Testis (tissue), 2 donors: ENCODE measurements at regions not wholly inside any gene's neighbourhood (a gene's known extent, or its start where the extent isn't known, plus 50 kb on each side); places are given as distances from the start of the nearest gene placed in this dataset.

Experiments used
- DNase-seq: peaks from one replicate; pipeline ENCODE4 v3.0.0-alpha.2; 2019
- H3K27ac ChIP-seq, 2 donors: fragments of 200-600 bp; sonication (generic); one replicate each; pipeline ENCODE4 v1.5.1; 2019
- H3K27me3 ChIP-seq: fragments of 200-600 bp; sonication (generic); one replicate; pipeline ENCODE4 v1.5.1; 2019
- H3K36me3 ChIP-seq: fragments of 200-600 bp; sonication (generic); one replicate; pipeline ENCODE4 v1.5.1; 2017; ENCODE audit warnings: low read depth; ENCODE audit errors: missing control alignments
- H3K4me1 ChIP-seq: fragments of 200-600 bp; sonication (generic); one replicate; pipeline ENCODE4 v1.5.1; 2019
- H3K4me3 ChIP-seq, 2 donors: fragments of 200-600 bp; sonication (generic); one replicate each; pipeline ENCODE4 v1.5.1; 2017 to 2019
- H3K9me3 ChIP-seq: fragments of 200-600 bp; sonication (generic); one replicate; pipeline ENCODE4 v1.5.1; 2017
- POLR2A ChIP-seq: fragments of 450-650 bp; IDR thresholded peaks from one replicate; pipeline ENCODE4 v1.6.1; 2017; ENCODE audit warnings: antibody characterized with exemption, mild to moderate bottlenecking, moderate library complexity
- WGBS, 2 donors: methylation state at CpG; one replicate each; pipeline ENCODE4 v1.1.5; 2018; 5-methylcytosine and 5-hydroxymethylcytosine counted together
- intact Hi-C: fragments of 100-400 bp; cut with DNase I; formaldehyde crosslinking; loops from one replicate; pipeline ENCODE4 v1.15.1; 2023; ENCODE audit warnings: low total_unique reads
- TF ChIP-seq, protein P1 (sequence below), 3 experiments: fragments of 450-650 bp in 2 of 3; fragments of 200-600 bp in 1 of 3; sonication (generic) in 1 of 3; IDR thresholded peaks; one replicate each; pipeline ENCODE4 v1.5.1; 2016 to 2019; ENCODE audit warnings: antibody characterized with exemption in 3 of 3, mild to moderate bottlenecking in 2 of 3, moderate library complexity in 1 of 3

DNA sequence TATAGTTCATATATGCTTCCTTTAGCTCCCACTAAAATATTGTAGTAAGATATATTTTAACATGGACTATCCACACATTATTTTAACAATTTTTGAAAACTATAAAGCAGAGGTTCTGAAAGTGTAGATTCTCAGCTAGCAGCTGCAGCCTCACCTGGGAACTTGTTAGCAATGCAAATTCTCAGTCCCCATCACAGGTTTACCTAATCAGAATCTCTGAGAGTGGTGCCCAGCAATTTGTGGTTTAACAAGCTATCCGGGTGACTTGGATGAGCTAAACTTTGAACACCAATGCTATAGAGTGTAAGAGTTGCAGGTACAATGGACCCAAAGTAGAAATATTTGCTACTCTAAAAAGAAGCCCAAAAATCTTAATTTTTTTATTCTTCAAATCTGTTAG lies 99.8 kb upstream of the MDFIC start:
- no peak overlapping the region for H3K4me3 ChIP-seq
- no peaks in the 10 kb centered on the region for H3K9me3 ChIP-seq
- intact Hi-C loops = no loop called here
- no peak for TF ChIP-seq POLR2A
- TF ChIP-seq, protein P1, sequence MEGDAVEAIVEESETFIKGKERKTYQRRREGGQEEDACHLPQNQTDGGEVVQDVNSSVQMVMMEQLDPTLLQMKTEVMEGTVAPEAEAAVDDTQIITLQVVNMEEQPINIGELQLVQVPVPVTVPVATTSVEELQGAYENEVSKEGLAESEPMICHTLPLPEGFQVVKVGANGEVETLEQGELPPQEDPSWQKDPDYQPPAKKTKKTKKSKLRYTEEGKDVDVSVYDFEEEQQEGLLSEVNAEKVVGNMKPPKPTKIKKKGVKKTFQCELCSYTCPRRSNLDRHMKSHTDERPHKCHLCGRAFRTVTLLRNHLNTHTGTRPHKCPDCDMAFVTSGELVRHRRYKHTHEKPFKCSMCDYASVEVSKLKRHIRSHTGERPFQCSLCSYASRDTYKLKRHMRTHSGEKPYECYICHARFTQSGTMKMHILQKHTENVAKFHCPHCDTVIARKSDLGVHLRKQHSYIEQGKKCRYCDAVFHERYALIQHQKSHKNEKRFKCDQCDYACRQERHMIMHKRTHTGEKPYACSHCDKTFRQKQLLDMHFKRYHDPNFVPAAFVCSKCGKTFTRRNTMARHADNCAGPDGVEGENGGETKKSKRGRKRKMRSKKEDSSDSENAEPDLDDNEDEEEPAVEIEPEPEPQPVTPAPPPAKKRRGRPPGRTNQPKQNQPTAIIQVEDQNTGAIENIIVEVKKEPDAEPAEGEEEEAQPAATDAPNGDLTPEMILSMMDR (IDR thresholded peaks at IDR 0.05) = no peak
- H3K36me3 ChIP-seq = no peaks in the 10 kb centered on the region
- H3K27ac ChIP-seq = no peak overlapping the region
- H3K4me1 ChIP-seq = no peaks in the 10 kb centered on the region
- 68 to 83% methylated on average over 1 of the region's 1 CpG for WGBS, 2 donors
- no peaks in the 10 kb centered on the region for H3K27me3 ChIP-seq
- no peak for DNase-seq

DNA sequence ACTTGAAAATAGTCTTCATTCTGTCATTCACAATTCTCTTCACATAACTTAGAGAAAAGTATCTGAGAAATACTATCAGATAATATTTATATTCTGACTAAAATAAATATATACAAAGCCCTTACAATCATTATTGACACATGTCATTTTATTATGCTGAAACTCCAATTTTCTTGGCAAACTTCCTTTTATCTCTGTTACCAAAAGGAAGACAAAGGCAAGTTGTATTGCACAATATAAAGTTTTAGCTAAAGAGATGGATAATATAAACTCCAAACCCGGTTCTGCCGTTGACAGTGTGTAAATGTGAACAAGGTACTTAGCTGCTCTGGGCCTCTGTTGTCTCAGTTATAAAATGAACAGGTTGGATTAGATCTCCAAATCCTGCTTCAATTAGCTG lies 99.0 kb upstream of the MDFIC start:
- H3K4me3 ChIP-seq = no peak overlapping the region
- H3K9me3 ChIP-seq = no peaks in the 10 kb centered on the region
- no peak overlapping the region for H3K27ac ChIP-seq
- intact Hi-C loops = no loop called here
- H3K4me1 ChIP-seq = no peaks in the 10 kb centered on the region
- TF ChIP-seq, protein P1 (IDR thresholded peaks at IDR 0.05) = no peak
- TF ChIP-seq POLR2A = no peak
- no peak for DNase-seq
- no peaks in the 10 kb centered on the region for H3K27me3 ChIP-seq
- WGBS, 2 donors = 89 to 94% methylated on average over 2 of the region's 2 CpGs
- H3K36me3 ChIP-seq = no peaks in the 10 kb centered on the region

DNA sequence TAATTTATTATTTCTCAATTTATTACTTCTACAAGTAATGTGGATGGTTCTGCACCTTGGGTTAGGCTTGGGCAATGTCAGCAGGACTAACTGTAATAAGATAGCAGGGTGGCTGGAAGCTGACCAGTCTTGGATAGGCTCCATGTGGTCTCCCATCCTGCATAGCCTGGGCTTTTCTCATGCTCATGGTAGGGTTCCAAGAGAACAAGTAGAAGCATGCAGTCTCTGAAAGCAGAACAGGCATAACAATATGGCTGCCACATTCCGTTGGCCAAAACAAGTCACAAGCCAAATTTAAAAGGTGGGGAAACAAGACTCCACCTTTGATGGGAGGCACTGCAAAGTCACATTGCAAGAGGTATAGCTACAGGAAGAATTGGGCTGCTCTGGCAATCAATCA lies 98.6 kb upstream of the MDFIC start:
- no peaks in the 10 kb centered on the region for H3K9me3 ChIP-seq
- H3K4me3 ChIP-seq = no peak overlapping the region
- no peaks in the 10 kb centered on the region for H3K36me3 ChIP-seq
- H3K27ac ChIP-seq = no peak overlapping the region
- WGBS, 2 donors = 89 to 90% methylated on average over 1 of the region's 1 CpG
- H3K4me1 ChIP-seq = no peaks in the 10 kb centered on the region
- DNase-seq = no peak
- TF ChIP-seq, protein P1 (IDR thresholded peaks at IDR 0.05) = no peak
- TF ChIP-seq POLR2A = no peak
- intact Hi-C loops = no loop called here
- H3K27me3 ChIP-seq = no peaks in the 10 kb centered on the region

DNA sequence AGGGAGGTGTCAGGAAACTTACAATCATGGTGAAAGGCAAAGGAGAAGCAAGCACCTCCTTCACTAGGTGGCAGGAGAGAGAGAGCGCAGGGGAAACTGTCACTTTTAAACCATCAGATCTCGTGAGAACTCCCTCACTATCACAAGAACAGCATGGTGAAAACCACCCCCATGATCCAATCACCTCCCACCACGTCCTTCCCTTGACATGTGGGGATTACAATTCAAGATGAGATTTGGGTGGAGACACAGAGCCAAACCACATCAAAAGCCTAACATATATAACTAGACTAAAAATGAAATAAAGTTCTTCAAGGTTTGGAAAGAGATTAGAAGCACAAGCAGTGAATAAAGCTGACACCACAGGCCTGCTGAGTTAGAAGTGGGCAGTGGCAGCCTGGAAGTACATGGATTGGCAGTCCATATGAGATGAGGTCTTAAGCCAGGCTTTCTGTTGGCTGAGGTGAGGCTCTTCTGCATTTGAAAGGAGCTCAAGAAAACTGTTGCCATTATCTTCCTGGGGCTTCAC lies 96.4 kb upstream of the MDFIC start:
- no peak for TF ChIP-seq POLR2A
- WGBS, 2 donors = 70 to 78% methylated on average over 3 of the region's 3 CpGs
- H3K27ac ChIP-seq = no peak overlapping the region

DNA sequence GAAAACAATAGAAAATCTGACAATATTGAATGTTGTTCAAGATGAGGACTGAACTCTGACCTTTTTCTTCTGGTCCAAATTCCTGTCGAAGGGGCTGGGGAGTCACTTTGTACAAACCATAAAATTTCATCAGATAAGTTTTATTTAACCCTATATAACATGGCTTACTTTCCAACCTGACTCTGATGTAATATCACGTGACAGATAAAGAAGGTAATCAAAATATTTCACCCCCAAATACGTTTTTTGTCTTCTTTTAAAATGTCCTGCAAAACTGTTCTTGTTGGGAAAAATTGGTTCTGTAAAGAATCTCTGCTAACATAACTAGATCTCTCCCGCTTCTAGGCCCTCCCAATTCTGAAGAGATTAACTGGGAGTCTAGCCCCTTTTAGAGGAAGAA lies 90.9 kb upstream of the MDFIC start:
- Histone ChIP-seq H3K9me3 (no peaks in the 10 kb centered on the region), H3K4me1 (no peaks in the 10 kb centered on the region), H3K27ac (no peak overlapping the region), H3K36me3 (no peaks in the 10 kb centered on the region), H3K27me3 (no peaks in the 10 kb centered on the region), H3K4me3 (no peak overlapping the region)
- no peak for DNase-seq
- TF ChIP-seq, protein P1 (IDR thresholded peaks at IDR 0.05) = no peak
- no peak for TF ChIP-seq POLR2A
- intact Hi-C loops = no loop called here
- WGBS, 2 donors = 50 to 52% methylated on average over 4 of the region's 4 CpGs

More for the DNA sequence above, 96.4 kb upstream of the MDFIC start:
- intact Hi-C loops = no loop called here
- no peaks in the 10 kb centered on the region for H3K4me1 ChIP-seq
- no peaks in the 10 kb centered on the region for H3K27me3 ChIP-seq
- DNase-seq = no peak
- H3K36me3 ChIP-seq = no peaks in the 10 kb centered on the region
- no peak overlapping the region for H3K4me3 ChIP-seq
- no peaks in the 10 kb centered on the region for H3K9me3 ChIP-seq
